Body of pancreas (tissue), 4 donors: ENCODE measurements at regions not wholly inside any gene's neighbourhood (a gene's known extent, or its start where the extent isn't known, plus 50 kb on each side); places are given as distances from the start of the nearest gene placed in this dataset.

Experiments used
- ATAC-seq: fragments of 150-250 bp; one replicate; pipeline ENCODE4 v1.9.1; 2016
- DNase-seq, 4 donors: peaks; one replicate each; pipeline ENCODE4 v3.0.0-alpha.2; 2019
- H3K27ac ChIP-seq, 4 donors: fragments of 200-600 bp; sonication (generic); 1 replicate in 3 of 4; 2 replicates in 1 of 4; pipeline versions ENCODE4 v1.5.1 to v1.6.1; 2016 to 2019; ENCODE audit warnings: mild to moderate bottlenecking in 1 of 4, mixed read lengths in 1 of 4, moderate library complexity in 1 of 4
- H3K27me3 ChIP-seq, 2 donors: fragments of 200-600 bp; sonication (generic); one replicate each; pipeline ENCODE4 v1.6.0; 2016; ENCODE audit warnings: mild to moderate bottlenecking in 1 of 2
- H3K36me3 ChIP-seq, 2 donors: fragments of 200-600 bp; sonication (generic); replicated peaks in 1 of 2; 2 replicates each; pipeline ENCODE4 v1.5.1; 2016; ENCODE audit warnings: low read depth in 2 of 2; ENCODE audit not compliant: insufficient read depth in 1 of 2
- H3K4me1 ChIP-seq: fragments of 200-600 bp; sonication (generic); one replicate; pipeline ENCODE4 v1.6.0; 2016
- H3K4me3 ChIP-seq, 2 donors: fragments of 200-600 bp; sonication (generic); 1 replicate in 1 of 2; 2 replicates in 1 of 2; pipeline ENCODE4 v1.5.1; 2016 to 2019
- H3K9me3 ChIP-seq, 3 donors: fragments of 200-600 bp; sonication (generic); 1 replicate in 2 of 3; 2 replicates in 1 of 3; pipeline ENCODE4 v1.5.1; 2016
- POLR2A ChIP-seq, 3 donors: fragments of 450-650 bp; IDR thresholded peaks; one replicate each; pipeline ENCODE4 v1.6.1; 2016; ENCODE audit warnings: antibody characterized with exemption in 3 of 3, mild to moderate bottlenecking in 2 of 3
- WGBS, 2 donors: methylation state at CpG; one replicate each; pipeline ENCODE4 v1.1.5; 2017; 5-methylcytosine and 5-hydroxymethylcytosine counted together
- intact Hi-C: fragments of 100-400 bp; cut with DNase I; formaldehyde crosslinking; loops from one replicate; pipeline ENCODE4 v1.15.1; 2023
- TF ChIP-seq, protein P1 (sequence below), 7 experiments: fragments of 450-650 bp in 4 of 7; fragments of 200-600 bp in 3 of 7; sonication (generic) in 3 of 7; IDR thresholded peaks; one replicate each; pipeline ENCODE4 v1.5.1; 2016 to 2019; ENCODE audit warnings: antibody characterized with exemption in 7 of 7

DNA sequence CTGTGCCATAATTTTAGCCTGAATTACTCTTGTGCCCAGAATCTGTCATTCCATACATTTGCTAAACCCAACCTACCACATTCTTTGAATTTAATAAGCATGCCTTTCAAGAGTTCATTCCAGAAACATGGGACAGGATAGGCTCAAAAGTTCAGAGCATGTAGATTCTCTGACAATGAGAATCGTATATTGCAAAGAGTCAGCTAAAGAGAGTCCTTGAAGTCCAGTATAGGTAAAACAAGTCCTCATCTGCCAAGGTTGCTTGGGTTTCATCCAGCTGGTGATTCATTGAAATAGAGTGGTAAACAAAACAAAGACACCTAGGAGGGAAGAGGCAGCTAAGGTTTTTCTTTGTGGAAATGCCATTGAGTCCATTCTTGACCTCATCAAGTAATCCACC, 249.3 kb upstream of the DIPK2B start:
- Histone ChIP-seq H3K4me3 (no peak overlapping the region), H3K27ac (no peak overlapping the region), H3K36me3 (no peaks in the 10 kb centered on the region), H3K27me3 (no peaks in the 10 kb centered on the region), H3K9me3 (no peaks in the 10 kb centered on the region), H3K4me1 (no peaks in the 10 kb centered on the region)
- intact Hi-C loops, result no loop called here
- TF ChIP-seq POLR2A (IDR thresholded peaks at IDR 0.05), result no peak
- TF ChIP-seq, protein P1, sequence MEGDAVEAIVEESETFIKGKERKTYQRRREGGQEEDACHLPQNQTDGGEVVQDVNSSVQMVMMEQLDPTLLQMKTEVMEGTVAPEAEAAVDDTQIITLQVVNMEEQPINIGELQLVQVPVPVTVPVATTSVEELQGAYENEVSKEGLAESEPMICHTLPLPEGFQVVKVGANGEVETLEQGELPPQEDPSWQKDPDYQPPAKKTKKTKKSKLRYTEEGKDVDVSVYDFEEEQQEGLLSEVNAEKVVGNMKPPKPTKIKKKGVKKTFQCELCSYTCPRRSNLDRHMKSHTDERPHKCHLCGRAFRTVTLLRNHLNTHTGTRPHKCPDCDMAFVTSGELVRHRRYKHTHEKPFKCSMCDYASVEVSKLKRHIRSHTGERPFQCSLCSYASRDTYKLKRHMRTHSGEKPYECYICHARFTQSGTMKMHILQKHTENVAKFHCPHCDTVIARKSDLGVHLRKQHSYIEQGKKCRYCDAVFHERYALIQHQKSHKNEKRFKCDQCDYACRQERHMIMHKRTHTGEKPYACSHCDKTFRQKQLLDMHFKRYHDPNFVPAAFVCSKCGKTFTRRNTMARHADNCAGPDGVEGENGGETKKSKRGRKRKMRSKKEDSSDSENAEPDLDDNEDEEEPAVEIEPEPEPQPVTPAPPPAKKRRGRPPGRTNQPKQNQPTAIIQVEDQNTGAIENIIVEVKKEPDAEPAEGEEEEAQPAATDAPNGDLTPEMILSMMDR (IDR thresholded peaks at IDR 0.05), result no peak
- 27% methylated on average over 1 of the region's 1 CpG for WGBS, 2 donors
- DNase-seq, result no peak
- ATAC-seq, result no peak

DNA sequence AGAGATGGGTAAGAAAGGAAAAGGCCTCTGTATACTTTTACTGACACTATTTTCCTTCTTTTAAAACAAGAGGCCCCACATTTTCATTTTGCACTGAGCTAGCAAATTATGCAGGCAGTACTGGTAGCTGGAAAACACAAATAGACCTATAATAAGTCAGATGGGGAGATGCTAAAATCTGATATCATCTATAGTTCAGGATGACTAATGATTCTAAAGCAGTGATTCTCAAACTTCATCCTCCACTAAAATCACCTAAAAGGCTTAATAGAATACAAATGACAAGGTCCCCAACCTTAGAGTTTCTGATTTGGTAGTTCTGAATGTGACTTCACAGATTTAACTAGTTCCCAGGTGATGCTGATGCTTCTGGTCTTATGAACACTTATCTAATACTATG, 247.3 kb upstream of the DIPK2B start:
- no peaks in the 10 kb centered on the region for H3K36me3 ChIP-seq
- no peak overlapping the region for H3K27ac ChIP-seq
- TF ChIP-seq, protein P1 (IDR thresholded peaks at IDR 0.05), result no peak
- TF ChIP-seq POLR2A (IDR thresholded peaks at IDR 0.05), result no peak
- intact Hi-C loops, result no loop called here
- no peak overlapping the region for H3K4me3 ChIP-seq
- DNase-seq (no peak), ATAC-seq (no peak)
- no peaks in the 10 kb centered on the region for H3K27me3 ChIP-seq
- H3K9me3 ChIP-seq, result no peaks in the 10 kb centered on the region
- no peaks in the 10 kb centered on the region for H3K4me1 ChIP-seq

DNA sequence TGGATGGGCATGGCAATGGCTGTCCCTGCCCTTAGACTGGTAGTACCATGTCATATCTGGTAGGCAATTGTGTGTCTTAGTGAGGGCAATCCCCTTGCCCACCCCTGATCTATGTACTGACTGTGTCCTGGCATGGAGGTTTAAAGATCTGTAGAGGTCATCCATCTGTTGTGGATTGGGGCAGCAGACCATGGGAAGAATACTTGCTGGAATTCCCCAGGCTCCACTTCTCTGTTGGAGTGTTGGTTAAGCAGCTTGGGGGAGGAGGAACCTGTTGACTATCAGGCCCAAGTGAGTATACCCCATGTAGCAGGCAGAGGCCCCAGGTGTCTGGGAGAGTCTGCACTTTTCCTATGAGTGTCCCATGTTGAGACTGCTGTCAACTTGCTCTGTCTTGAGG, 246.7 kb upstream of the DIPK2B start:
- DNase-seq (no peak), ATAC-seq (no peak)
- intact Hi-C loops, result no loop called here
- Histone ChIP-seq H3K36me3 (no peaks in the 10 kb centered on the region), H3K4me1 (no peaks in the 10 kb centered on the region), H3K27me3 (no peaks in the 10 kb centered on the region), H3K27ac (no peak overlapping the region), H3K9me3 (no peaks in the 10 kb centered on the region), H3K4me3 (no peak overlapping the region)
- TF ChIP-seq, protein P1 (IDR thresholded peaks at IDR 0.05), result no peak
- TF ChIP-seq POLR2A (IDR thresholded peaks at IDR 0.05), result no peak

DNA sequence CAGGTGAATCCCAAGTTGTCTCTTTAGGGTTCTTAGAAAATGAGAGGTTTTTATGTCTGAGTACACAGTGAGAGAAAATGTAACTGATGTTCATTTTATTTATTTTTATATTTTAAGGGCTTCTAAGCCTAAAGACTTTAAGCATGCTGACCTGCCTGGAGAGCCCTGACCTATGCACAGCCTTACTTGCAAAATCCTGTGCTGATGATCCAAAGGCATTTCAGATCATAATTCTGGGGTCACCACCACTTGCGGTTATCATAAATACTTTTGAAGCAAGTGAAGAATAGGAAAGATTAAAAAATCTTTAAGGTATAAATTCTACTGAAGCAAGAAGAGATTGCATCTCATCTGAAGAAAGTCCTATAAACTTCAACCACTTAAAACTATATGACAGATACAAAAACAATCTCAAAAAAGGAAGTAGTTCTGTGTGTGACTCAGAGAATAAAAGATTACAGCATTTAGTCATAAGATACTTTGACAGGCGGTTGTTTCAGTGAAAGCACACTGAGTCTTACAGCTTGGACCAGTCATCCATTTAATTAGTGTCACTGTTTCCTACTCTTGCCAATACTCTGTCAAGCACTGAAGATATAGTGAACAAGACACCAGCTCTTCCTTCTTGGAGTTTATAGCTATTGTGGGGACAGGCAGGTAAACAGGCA, 245.2 kb upstream of the DIPK2B start:
- 61 to 65% methylated on average over 2 of the region's 2 CpGs for WGBS, 2 donors
- no peaks in the 10 kb centered on the region for H3K9me3 ChIP-seq
- DNase-seq (no peak), ATAC-seq (no peak)
- no peaks in the 10 kb centered on the region for H3K27me3 ChIP-seq
- H3K36me3 ChIP-seq, result no peaks in the 10 kb centered on the region
- H3K4me1 ChIP-seq, result no peaks in the 10 kb centered on the region
- H3K4me3 ChIP-seq, result no peak overlapping the region
- intact Hi-C loops, result no loop called here
- no peak overlapping the region for H3K27ac ChIP-seq
- TF ChIP-seq, protein P1 (IDR thresholded peaks at IDR 0.05), result no peak
- TF ChIP-seq POLR2A (IDR thresholded peaks at IDR 0.05), result no peak

DNA sequence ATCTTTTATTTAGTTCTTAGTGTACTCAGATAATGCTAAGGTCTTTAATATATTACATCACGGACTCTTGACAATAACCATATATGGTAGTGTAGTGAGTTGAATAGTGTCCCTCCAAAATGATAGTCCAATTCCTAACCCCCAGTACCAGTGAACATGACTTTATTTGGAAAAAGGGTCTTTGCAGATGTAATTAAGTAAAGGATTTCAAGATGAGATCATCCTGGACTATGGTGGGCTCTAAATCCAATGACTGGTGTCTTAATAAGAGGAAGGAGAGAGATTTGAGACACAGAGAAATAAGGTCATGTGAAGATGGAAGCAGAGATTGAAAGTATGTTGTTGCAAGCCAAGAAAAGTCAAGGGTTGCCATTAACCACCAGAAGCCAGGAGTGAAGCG, 236.5 kb upstream of the DIPK2B start:
- DNase-seq (no peak), ATAC-seq (no peak)
- H3K27me3 ChIP-seq, result no peaks in the 10 kb centered on the region
- H3K4me3 ChIP-seq, result no peak overlapping the region
- 89 to 92% methylated on average over 2 of the region's 2 CpGs for WGBS, 2 donors
- no peaks in the 10 kb centered on the region for H3K4me1 ChIP-seq
- TF ChIP-seq POLR2A (IDR thresholded peaks at IDR 0.05), result no peak
- TF ChIP-seq, protein P1 (IDR thresholded peaks at IDR 0.05), result no peak
- H3K36me3 ChIP-seq, result no peaks in the 10 kb centered on the region
- no peak overlapping the region for H3K27ac ChIP-seq
- H3K9me3 ChIP-seq, result no peaks in the 10 kb centered on the region
- intact Hi-C loops, result no loop called here
